ENCODE measurements at regions not wholly inside any gene's neighbourhood (a gene's known extent, or its start where the extent isn't known, plus 50 kb on each side); places are given as distances from the start of the nearest gene placed in this dataset.

- TF ChIP-seq CHD7 (IDR thresholded peaks at IDR 0.05; ENCODE audit: insufficient replicate concordance, low read length): no peak
- no peak for TF ChIP-seq TEAD4 (IDR thresholded peaks at IDR 0.05; ENCODE audit: low read depth, low read length)
- TF ChIP-seq GTF2F1 (IDR thresholded peaks at IDR 0.05; ENCODE audit: borderline replicate concordance, low read depth, low read length): no peak
- TF ChIP-seq PHF8 (conservative IDR thresholded peaks at IDR 0.05; ENCODE audit: low read depth, low read length): no peak
- no peak for TF ChIP-seq SIX5 (IDR thresholded peaks at IDR 0.05; ENCODE audit: low read depth, low read length)
- TF ChIP-seq RFX5 (IDR thresholded peaks at IDR 0.05; ENCODE audit: borderline replicate concordance, low read depth, low read length): no peak
- no peak for TF ChIP-seq SUZ12 (IDR thresholded peaks at IDR 0.05; ENCODE audit: low read length)
Measured at GRCh38 chr19:31068268-31068667, 281.0 kb downstream of the TSHZ3 start (continued).
